ENCODE measurements at regions not wholly inside any gene's neighbourhood (a gene's known extent, or its start where the extent isn't known, plus 50 kb on each side); places are given as distances from the start of the nearest gene placed in this dataset.

DNA sequence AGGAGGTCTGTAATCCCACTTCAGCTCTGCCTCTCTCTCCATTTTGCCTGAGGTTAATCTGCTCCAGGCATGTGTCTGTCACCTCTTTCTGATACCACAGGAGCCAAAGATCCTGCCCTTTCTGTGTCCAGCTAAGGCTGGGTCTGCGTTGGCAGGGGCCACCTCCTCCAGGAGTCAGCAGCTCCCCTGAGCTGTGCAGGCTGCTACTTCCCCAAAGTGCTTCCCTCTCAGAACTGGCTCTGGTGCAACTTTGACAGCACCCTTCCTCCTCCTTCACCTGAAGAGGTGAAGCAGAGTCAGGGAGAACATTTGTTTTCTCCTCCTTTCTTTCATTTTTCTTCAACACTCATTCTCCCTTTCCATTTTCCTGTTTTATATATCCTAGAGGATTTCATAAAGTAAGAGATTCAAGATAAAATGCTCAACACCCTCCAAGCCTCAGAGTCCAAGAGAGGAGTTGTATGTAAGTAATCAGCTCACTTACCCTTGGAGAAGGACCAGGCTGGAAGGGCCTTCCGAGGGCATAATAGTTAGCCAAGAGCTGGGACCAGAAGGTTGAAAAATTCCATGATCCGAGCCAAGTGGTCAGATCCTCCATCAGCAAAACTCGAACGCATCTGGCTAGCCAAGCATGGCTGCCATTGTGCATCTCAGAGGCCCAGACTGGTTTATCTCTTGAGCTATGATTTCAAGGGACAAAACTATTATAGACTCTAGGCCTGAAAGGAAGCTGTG lies 257.3 kb downstream of the PTEN start:
- TF ChIP-seq, protein P1, sequence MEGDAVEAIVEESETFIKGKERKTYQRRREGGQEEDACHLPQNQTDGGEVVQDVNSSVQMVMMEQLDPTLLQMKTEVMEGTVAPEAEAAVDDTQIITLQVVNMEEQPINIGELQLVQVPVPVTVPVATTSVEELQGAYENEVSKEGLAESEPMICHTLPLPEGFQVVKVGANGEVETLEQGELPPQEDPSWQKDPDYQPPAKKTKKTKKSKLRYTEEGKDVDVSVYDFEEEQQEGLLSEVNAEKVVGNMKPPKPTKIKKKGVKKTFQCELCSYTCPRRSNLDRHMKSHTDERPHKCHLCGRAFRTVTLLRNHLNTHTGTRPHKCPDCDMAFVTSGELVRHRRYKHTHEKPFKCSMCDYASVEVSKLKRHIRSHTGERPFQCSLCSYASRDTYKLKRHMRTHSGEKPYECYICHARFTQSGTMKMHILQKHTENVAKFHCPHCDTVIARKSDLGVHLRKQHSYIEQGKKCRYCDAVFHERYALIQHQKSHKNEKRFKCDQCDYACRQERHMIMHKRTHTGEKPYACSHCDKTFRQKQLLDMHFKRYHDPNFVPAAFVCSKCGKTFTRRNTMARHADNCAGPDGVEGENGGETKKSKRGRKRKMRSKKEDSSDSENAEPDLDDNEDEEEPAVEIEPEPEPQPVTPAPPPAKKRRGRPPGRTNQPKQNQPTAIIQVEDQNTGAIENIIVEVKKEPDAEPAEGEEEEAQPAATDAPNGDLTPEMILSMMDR (IDR thresholded peaks at IDR 0.05), result no peak
- TF ChIP-seq ZFX (IDR thresholded peaks at IDR 0.05; ENCODE audit: borderline replicate concordance), result no peak

Data from 22Rv1 (cell line).